CD4-positive, alpha-beta T cell treated with Interleukin-15 for 1 hour (primary cell): ENCODE measurements at regions not wholly inside any gene's neighbourhood (a gene's known extent, or its start where the extent isn't known, plus 50 kb on each side); places are given as distances from the start of the nearest gene placed in this dataset.
"Not testable (repeated sequence)": the region's sequence is repeated elsewhere in the genome, so short reads cannot be mapped to it uniquely, and the experiment has no call there.

Experiments used
- DNase-seq: peaks from one replicate; pipeline ENCODE4 v3.0.0-alpha.2; 2020

DNA sequence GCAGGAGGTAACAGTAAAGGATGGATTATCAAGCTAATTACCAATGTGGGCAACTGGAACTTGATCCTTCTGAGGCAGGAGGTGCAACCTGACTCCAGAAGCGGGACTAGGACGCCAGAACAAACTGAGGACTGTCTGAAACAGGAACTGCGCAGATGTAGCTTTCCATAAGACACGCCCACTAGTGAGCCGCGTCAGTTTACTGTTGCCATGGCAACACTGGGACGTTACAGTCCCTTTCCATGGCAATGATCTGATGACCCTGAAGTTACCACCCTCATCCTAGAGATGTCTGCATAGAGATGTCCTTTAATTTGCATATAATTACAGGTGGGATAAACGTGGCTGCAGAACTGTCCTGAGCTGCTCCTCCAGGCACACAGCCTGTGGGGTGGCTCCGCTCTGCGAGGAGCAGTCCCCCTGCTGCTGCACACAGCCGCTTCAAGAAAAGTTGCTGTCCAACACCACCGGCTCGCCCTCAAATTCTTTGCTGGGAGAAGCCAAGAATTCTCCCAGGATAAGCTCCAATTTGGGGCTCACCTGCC is 816.6 kb downstream of the UQCRFS1 start:
- DNase-seq, result no peak

DNA sequence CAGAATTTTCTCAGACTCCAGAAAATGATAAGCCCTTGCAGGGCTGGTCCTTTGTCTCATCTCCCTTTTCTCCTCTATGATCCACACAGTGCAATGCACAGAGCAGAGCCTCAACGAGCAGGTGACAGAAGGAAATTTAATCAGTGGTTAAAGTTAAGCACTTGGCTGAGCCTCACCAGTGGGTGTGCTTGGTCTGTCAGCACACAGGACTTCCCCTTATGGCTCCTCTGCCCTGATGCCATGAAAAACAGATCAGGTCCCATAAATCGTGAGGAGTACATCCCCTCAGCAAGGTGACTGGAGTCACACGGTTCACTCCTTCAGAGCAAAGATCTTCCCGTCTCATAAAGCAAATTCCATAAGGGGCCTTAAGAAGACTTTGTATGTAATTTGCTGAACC is 818.2 kb downstream of the UQCRFS1 start:
- DNase-seq, result no peak

DNA sequence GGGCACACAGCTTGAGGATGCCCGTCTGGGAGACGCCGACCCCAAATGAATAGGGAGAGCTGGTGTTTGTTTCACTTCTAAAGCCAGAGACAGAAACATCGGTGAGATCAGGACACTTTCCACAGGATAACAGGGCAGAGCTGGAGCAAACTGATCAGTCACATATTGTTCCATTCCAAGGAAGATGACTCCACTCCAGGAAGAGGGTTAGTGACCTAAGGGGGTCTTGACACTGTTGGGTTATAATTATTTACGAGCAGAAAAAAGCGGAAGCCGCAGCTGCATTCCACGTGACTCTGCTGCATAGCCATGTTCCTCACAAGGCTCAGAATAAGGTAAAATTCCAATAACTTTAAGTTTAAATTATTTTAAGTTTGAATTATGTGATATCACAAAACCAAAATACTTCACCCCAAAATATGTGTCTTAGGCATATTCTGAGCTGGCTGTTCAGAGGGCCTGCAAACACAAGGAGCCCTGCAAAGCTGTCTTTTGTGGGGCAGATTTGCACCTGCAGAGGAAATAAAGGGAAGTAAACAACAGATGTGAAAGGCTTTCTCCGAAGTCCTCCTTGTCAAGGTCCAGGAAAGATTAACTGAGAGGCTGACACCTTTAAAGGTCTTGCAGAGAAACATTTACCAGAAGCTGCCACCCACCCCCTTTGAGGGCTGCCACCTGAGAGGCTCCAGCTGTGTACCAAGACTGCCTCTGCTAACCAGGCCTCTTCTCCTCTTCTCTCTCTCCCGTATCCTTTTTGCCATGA is 819.2 kb downstream of the UQCRFS1 start:
- no peak for DNase-seq

DNA sequence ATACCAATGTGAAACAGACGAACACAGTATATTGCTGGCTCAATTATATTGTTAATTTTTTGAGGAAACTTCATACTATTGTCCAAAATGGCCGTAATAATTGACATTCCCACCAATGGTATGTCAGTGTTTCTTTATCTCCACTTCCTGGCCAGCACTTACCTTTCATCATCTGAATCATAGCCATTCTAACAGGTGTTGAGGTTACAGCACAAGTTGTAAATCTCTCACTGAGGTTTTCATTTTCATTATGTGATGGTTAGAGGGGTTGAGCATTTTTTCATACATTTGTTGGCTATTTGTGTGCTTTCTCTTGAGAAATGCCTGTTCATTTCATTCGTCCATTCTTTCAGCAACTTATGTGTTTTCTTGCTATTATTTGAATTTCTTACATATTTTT is 824.0 kb downstream of the UQCRFS1 start:
- no peak for DNase-seq

DNA sequence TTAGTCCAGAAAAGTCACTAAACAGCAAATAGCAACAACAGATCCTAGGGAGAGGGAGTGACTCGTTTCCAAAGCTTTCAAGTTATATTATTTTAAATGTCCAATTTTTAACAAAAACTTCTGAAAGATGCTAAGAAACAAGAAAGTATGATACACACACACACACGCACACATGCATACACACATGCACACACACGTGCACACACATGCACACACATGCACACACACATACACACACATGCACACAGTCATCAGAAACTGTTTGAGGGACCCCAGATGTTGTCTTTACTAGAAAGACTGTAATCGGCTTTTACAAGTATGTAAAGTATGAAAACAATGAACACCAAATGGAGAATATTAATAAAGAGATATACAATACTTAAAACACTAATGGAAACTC is 825.4 kb downstream of the UQCRFS1 start:
- DNase-seq, result no peak

DNA sequence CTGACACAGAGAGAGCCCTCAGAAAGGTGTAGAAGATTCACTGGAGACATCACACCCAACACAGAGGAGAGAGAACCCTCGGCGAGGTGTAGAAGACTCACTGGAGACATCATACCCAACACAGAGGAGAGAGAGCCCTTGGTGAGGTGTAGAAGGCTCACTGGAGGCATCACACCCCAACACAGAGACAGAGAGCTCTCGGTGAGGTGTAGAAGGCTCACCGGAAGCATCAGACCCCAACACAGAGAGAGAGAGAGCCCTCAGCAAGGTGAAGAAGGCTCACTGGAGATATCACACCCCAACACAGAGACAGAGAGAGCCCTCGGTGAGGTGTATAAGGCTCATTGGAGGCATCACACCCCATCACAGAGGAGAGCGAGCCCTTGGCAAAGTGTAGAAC is 826.5 kb downstream of the UQCRFS1 start:
- no peak for DNase-seq

DNA sequence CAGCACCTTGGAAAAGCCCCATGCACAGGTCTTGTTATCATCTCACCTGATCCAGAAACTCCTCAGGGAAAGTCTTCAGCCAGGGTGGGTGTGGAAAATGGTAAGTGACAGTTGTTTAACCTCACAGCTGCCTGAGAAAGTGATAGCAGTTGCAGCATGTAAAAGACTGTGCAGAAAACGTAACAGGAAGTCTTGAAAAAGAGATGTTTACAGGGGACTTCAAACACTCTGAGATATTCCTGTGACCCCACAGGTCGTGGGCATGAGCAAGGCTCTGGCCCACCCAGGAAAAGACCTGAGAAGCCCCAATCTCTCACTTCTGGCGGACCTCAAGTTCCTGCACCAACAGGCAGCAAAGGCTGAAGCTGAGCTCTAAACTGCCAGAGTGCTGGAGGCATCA is 826.9 kb downstream of the UQCRFS1 start:
- no peak for DNase-seq

DNA sequence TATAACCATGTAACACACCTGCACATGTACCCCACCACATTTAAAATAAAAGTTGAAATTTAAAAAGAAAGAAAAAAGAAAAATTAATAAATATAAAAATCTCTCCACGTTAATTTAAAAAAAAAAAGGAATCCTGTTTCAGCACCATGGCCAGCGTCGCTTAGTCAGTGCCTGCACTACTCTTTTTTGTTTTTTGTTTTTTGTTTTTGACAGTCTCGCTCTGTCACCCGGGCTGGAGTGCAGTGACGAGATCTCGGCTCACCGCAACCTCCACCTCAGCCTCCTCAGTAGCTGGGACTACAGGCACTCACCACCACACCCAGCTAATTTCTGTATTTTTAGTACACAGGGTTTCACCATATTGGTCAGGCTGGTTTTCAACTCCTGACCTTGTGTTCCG is 835.9 kb downstream of the UQCRFS1 start:
- DNase-seq, result no peak

DNA sequence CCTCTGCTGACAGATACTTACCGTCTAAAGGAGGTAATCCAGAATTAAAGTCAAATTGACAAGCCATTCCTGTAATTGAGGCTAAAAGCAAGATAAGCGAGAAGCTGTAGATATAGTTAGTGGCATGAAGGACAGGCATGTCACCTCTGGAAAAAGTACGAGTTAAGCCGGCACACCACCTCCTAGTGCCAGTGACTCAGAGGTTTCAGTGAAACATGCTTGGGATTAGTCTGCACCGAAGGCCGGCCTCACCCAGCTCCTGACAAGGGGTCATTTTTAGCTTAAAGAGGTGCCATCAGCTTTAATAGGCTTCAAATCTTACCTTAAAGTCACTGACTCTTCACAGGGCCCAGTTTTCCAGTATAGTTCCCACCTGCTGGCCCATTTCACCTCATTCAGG is 838.0 kb downstream of the UQCRFS1 start:
- DNase-seq, result no peak

DNA sequence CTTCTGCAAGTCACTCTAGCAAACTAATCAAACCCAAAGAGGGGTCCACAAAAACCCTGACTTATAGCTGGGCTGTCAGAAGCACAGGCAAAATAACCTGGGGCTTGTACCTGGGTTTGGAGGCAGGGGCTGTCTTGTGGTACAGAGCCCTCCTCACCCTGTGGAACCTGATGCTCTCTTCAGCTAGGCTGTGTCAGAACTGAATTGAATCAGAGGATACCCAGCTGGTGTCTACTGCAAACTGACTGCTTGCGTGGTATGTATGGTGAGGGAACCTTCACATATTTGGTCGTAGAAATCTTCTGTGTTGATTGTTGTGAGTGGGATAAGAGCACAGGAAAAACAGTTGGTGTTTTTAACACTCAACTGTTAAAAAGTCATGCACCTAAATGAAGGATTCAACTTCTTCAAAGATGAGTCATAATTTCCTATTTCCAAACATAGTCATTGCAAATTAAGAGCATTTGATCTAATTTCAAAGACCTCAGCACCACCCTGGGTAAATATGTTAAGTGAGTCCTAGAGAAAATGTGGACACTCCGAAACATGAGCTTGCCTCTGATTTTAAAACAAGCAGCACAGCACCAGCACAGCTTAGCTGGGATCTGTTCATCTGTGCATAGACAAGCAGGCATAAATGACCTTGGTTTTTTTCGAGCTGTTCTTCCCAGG is 840.2 kb downstream of the UQCRFS1 start:
- no peak for DNase-seq

DNA sequence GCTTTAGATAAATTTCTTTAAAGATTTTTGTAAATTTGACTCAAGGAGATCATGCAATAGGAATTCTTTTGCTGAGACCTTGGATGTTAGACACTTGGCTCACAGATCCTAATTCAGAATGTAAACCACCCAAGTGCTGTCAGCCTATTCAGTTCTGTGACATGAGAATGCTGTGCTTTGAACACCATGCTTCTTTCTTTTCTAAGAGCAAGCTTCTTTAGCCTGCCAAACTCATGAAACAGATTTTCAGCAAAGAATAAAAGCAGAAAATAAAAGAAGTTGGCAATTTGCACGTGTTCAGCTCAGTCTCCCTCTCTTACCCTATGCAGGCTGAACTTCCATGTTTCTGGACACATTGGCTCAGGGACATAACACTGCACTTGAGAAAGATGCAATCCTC is 845.8 kb downstream of the UQCRFS1 start:
- no peak for DNase-seq

DNA sequence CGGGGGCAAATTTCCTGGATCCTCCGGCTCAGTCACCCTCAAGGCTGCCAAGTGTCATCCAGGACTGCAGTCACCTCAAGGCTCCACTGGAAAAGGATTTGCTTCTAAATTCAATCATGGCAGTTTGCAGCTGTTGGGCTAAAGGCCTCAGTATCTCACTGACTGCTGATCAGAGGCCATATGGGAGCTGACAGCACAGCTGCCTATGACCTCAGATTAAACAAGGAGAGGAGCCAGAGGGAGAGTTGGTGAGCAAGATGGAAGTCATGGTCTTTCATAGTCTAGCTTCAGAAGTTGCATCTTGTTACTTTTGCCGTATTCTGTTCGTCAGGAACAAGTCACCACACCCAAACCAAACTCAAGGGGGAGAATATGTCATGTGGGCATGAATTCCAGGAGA is 849.7 kb downstream of the UQCRFS1 start:
- no peak for DNase-seq

DNA sequence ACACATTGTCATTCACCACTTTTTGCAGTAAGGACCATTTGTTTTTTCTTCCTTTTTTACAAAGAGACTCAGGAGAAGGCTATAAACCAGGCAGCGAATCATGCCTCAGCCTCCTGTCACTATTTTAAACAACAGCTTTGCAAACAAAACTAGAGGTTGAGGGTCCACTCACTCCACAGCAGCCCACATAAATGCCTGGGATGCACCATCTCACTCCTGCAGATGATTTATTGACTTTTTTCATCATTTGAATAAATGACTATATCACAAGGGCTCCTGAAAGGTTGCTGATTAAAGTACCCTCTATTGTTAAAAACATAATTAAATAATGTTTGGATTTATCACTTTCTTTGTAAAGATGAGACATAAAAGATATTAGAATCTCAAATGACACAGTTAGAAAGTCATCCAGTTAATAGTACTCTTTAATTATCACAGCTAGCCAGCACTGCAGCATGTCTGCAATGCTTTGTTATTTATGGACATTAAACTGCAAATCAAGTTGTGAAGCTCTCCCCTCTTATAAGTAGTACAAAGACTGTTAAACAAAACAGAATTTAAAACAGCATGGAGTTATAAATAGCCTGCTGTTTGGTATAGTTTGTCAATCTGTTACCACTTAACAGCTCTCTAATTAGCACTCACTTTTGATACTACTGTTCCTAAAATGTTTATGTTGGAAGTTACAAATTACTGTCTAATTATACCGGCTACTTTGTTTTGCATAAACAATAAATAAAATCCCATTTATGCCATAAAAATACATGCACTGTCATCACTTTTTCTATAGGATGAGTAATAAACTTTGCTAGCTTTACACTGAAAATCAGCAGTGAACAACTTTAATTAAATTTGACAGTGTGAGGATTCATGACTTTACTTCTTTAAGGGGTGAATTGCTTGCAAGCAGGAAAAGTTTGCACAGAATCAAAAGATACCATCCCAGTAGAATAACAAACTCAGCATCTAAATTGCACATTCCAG is 853.2 kb downstream of the UQCRFS1 start:
- no peak for DNase-seq

DNA sequence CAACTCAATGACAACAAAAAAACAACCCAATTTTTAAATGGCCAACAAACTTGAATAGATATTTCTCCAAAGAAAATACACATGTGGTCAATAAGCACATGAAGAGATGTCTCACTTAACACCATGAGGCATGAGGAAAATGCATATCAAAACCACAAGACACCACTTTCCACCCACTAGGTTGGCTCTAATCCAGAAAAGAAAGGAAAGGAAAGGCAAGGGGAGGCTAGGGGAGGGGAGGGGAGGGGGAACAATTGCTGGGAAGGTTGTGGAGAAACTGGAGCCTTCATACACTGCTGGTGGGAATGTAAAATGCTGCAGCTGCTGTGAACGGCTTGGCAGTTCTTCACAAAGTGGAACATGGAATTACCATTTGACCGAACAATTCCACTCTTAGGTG is 854.3 kb downstream of the UQCRFS1 start:
- DNase-seq, result no peak

DNA sequence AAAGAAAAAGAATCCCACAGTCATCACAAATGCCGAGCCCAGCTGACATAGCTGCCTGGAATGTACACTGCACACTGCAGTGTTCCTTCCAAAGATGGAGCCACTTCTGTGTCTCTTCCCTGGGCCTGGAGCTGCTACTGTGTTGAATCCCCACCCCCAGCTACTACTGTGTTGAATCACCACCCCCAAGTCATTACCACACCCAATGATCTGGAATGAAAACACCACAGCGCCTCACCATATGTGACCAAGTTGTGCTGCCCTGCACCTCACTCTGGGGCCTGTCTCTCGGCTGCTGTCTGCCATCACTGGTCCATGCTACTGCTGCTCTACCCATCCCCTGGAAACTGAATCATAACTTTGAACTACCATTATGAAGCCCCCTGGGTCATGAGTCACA is 861.2 kb downstream of the UQCRFS1 start:
- DNase-seq, result no peak

DNA sequence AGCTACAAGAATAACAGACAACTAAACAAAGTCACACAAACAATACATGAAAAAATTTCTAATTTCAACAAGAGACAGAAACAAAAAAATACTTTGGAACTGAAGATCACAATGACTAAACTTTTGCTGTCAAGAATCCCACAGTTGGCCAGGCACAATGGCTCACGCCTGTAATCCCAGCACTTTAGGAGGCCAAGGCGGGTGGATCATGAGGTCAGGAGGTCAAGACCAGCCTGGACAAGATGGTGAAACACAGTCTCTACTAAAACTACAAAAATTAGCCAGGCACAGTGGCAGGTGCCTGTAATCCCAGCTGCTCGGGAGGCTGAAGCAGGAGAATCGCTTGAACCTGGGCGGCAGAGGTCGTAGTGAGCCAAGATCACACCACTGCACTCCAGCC is 861.6 kb downstream of the UQCRFS1 start:
- DNase-seq, result not testable (repeated sequence)

DNA sequence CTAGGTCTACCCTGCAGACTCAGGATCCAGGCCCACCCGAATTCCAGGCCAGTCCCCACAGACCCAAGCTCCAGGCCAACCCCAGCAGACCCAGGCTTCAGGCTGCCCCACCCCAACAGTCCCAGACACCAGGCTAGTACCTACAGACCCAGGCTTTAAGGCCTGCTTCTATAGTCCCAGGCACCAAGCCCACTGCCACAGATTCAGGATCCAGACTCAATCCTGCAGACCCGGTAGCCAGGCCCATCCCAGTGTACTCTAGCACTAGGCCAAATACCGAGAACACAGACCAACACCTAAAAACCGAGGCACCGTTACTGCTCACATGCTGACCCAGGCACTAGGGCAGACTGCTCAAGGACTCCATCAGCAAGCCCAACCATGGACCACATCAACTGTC is 862.3 kb downstream of the UQCRFS1 start:
- no peak for DNase-seq

DNA sequence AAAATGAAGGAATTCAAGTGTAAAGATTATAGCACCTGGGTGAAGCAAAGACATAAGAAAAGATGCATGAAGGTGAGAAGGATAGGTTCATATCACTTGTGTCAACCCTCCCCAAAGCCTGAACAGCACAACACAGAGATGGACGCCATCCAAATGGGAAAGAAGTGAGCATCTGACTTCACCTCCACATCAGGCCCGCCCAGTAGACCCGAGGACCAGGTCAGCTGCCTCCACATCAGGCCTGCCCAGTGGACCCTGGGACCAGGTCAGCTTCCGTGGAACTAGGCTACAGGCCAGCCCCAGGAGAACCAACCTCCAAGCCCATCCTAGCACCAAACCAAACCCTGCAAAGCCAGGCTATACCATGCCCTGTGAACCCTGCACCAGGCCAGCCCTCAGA is 862.9 kb downstream of the UQCRFS1 start:
- DNase-seq, result no peak

DNA sequence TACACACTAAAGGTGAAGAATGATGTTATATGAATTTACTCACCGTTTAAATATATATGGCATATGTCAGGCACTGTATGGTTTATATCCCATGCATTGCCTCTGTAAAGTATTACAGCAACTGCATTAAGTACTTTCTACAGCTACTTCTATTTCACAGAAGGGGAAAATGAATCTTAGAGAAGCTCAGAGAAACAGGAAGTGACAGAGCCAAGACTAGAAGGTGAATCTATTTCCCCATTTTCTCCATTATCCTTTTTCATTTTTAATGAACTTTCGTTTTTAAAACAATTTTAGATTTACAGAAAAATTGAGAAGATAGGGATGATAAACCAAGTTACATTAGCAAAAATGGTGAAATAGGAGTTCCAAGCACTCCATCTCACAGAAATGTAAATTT is 863.3 kb downstream of the UQCRFS1 start:
- DNase-seq, result no peak

DNA sequence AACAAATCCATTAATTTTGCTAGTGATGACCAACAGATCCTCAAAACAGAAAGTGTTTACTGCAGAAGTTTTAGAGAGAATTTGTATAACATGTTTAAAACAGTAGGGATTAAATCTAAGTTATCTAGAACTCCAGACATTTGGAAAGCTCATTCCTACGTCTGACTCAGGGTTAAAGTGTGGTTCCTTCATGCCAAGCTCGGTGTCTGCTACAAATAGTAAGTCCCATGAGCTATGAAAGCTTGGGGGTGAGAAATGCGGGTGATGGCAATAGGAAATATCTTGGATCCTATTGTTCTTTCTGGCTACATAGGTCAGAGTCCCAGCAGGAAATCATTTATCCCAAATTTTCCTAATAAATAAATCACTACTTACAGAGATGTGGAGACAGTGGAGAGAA is 867.1 kb downstream of the UQCRFS1 start:
- no peak for DNase-seq

DNA sequence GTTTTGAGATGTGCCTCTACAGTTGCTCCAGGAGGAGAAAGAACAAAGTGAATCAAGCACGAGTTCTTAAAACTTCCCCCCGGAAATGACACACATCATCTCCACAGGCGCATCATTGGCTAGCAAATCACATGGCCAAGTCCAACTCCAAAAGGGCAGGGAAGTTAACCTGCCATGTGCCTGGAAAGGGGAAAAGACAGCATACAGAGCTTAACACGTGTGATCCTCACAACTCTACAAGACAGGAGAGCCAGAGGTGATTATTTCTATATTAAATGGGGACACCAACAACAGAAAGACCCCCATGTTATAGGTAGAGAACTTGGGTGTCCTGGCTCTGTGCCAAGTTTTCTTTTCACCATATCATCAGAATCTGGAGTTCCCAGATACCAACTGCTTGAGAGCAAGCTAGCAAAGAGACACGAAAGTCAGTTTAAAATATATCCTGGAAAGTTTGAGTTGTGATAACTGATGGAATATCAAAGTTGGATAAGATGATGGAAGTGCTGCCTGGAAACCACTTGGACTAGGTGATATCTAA is 871.1 kb downstream of the UQCRFS1 start:
- DNase-seq, result no peak

DNA sequence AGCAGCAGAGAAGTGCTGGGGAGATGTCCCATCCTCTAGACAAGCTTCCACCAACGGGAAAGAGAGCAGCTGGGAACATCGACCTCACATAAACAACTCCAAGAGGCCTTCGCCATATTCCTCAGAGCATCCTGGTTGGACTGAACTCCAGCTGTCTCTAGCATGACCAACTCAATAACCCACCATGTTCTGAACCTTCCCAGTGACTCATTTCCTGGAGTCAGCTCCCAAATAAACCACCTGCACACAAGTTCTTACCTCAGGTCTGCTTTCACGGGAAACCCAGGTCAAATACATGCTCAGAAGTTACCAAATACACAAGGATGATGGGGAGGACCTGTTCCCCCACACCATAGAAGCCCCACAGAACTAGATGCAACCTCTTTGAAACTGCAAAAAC is 878.5 kb downstream of the UQCRFS1 start:
- no peak for DNase-seq

DNA sequence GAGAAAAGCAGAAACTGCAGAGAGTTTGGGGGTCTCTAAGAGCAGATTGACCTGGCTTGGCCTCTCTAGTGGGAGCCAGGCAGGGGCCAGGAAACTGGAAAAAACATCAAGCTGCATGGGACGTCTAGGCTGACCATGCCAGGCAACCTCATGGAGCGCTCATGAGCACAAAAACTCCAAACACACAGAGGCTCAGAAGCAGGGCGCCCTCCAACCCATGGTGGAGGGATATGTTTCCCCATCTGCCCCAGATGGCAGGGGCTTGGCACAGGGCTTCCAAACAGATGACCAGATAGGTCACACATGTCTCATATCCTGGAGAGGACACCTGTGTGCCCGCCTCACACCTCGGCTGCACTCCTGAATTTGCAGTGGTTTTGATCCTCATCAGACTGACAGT is 879.0 kb downstream of the UQCRFS1 start:
- DNase-seq, result no peak
